Neural progenitor cell (in vitro differentiated cells): ENCODE measurements at regions not wholly inside any gene's neighbourhood (a gene's known extent, or its start where the extent isn't known, plus 50 kb on each side); places are given as distances from the start of the nearest gene placed in this dataset.

Source experiments
- EZH2 ChIP-seq: fragments of 200-600 bp; sonication (generic); IDR thresholded peaks from 2 replicates; pipeline ENCODE4 v1.6.1; 2017; ENCODE audit warnings: antibody characterized with exemption, mild to moderate bottlenecking, moderate library complexity
- EZH2phosphoT487 ChIP-seq: fragments of 200-600 bp; sonication (generic); IDR thresholded peaks from 2 replicates; pipeline ENCODE4 v1.6.1; 2017; ENCODE audit warnings: antibody characterized with exemption
- TF ChIP-seq, protein P1 (sequence below): fragments of 200-600 bp; sonication (generic); IDR thresholded peaks from 2 replicates; pipeline ENCODE4 v1.5.1; 2017; ENCODE audit warnings: antibody characterized with exemption, mild to moderate bottlenecking

DNA sequence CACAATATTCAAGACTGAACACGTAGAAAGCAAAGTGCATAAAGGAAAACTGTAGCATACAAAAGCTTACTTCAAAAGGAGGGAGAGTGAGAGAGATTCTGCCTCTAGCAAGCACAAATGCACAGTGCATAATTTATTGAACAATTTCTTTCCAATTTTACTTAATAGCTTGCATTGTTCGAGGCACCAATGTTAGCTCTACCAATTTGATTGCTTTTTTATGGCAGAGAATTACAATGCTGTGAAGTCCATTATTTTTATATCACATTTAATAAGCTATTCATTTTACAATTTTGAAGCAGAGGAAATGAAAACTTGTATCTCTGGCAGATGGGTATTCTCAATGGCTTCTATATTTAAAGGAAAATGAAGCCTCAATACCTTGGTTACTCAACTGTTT, 331.7 kb downstream of the GPM6A start:
- TF ChIP-seq, protein P1, sequence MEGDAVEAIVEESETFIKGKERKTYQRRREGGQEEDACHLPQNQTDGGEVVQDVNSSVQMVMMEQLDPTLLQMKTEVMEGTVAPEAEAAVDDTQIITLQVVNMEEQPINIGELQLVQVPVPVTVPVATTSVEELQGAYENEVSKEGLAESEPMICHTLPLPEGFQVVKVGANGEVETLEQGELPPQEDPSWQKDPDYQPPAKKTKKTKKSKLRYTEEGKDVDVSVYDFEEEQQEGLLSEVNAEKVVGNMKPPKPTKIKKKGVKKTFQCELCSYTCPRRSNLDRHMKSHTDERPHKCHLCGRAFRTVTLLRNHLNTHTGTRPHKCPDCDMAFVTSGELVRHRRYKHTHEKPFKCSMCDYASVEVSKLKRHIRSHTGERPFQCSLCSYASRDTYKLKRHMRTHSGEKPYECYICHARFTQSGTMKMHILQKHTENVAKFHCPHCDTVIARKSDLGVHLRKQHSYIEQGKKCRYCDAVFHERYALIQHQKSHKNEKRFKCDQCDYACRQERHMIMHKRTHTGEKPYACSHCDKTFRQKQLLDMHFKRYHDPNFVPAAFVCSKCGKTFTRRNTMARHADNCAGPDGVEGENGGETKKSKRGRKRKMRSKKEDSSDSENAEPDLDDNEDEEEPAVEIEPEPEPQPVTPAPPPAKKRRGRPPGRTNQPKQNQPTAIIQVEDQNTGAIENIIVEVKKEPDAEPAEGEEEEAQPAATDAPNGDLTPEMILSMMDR = no peak
- TF ChIP-seq EZH2phosphoT487 (no peak), EZH2 (no peak)
